ENCODE measurements at regions not wholly inside any gene's neighbourhood (a gene's known extent, or its start where the extent isn't known, plus 50 kb on each side); places are given as distances from the start of the nearest gene placed in this dataset.

DNA sequence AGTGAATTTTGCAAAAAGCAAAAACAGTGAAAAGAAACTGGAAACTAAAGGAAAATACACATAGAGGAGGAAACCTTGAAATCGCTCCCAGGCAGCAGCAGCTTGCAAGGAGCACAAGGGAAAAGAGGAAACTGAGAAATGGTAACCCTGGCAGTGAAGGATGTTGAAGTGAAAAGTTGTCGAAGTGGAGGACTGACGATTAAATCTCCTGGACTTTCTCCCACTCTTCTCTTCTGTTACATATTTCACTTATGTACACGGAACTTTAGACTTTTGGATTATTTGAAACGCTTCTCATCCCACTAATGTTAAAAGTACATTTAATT is 388.8 kb upstream of the USP15 start:
- TF ChIP-seq, protein P1, sequence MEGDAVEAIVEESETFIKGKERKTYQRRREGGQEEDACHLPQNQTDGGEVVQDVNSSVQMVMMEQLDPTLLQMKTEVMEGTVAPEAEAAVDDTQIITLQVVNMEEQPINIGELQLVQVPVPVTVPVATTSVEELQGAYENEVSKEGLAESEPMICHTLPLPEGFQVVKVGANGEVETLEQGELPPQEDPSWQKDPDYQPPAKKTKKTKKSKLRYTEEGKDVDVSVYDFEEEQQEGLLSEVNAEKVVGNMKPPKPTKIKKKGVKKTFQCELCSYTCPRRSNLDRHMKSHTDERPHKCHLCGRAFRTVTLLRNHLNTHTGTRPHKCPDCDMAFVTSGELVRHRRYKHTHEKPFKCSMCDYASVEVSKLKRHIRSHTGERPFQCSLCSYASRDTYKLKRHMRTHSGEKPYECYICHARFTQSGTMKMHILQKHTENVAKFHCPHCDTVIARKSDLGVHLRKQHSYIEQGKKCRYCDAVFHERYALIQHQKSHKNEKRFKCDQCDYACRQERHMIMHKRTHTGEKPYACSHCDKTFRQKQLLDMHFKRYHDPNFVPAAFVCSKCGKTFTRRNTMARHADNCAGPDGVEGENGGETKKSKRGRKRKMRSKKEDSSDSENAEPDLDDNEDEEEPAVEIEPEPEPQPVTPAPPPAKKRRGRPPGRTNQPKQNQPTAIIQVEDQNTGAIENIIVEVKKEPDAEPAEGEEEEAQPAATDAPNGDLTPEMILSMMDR (IDR thresholded peaks at IDR 0.05): no peak
- no peak for TF ChIP-seq POLR2A (IDR thresholded peaks at IDR 0.05)
